Hematopoietic multipotent progenitor cell treated with erythropoietin and hydrocortisone succinate and interleukin-3 and kit ligand, for 6 days (in vitro differentiated cells): ENCODE measurements at regions not wholly inside any gene's neighbourhood (a gene's known extent, or its start where the extent isn't known, plus 50 kb on each side); places are given as distances from the start of the nearest gene placed in this dataset.

Source experiments
- DNase-seq: peaks from one replicate; pipeline ENCODE4 v3.0.0-alpha.2; 2015

GRCh38 chr3:79843180-79843579, 75.4 kb upstream of the ROBO1 start:
- no peak for DNase-seq

GRCh38 chr3:79835701-79836100, 67.9 kb upstream of the ROBO1 start:
- DNase-seq, result no peak

GRCh38 chr3:79824166-79824565, 56.4 kb upstream of the ROBO1 start:
- no peak for DNase-seq

DNA sequence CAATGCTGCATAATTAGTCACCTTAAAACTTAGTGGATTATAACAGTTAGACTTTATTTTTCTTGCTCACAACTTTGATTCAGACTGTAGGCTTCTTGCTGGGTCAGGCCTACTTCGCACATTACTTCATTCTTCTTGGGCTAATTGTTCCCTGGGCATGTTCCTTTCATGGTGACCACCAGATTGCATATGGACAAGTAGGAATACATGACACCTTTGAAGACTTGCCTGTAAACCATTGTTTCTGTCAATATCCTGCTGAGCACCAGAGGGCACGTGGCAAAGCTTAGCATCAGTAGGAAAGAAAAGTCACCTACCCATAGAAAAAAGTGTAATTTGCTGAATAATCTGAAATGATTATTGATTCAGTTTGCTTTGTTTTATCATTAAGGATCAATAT, 54.3 kb upstream of the ROBO1 start:
- DNase-seq, result no peak

DNA sequence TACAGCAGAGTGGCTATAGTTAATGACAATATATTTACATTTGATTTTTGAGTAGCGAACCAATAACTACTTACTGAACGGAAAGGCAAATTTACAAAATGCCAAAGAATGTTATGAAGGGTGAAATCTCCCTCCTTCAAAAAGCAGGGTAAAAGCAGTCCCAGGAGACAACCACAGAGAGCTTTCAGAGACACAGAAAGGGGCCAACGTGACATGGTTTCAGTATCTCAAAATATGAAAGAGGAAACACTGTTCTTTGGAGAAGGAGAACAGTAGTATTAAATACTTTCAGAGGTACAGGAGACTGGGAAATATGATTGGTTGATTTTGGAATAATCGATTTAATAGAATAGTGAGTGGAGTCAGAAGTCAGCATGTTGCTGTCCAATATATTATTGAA, 52.3 kb upstream of the ROBO1 start:
- DNase-seq, result no peak

- DNase-seq, result no peak
These were observed 50.2 kb upstream of the ROBO1 start for GRCh38 chr3:79818015-79818414.
